Gastroesophageal sphincter (tissue), 4 donors: ENCODE measurements at regions not wholly inside any gene's neighbourhood (a gene's known extent, or its start where the extent isn't known, plus 50 kb on each side); places are given as distances from the start of the nearest gene placed in this dataset.

Experiments
- ATAC-seq: fragments of 150-250 bp; one replicate; pipeline ENCODE4 v1.9.1; 2016; ENCODE audit warnings: mild to moderate bottlenecking, moderate library complexity
- H3K27ac ChIP-seq, 4 donors: fragments of 200-600 bp; sonication (generic) in 3 of 4; 1 replicate in 3 of 4; 2 replicates in 1 of 4; pipeline ENCODE4 v1.5.1; 2016 to 2019
- H3K27me3 ChIP-seq: fragments of 200-600 bp; sonication (generic); one replicate; pipeline ENCODE4 v1.5.1; 2019
- H3K36me3 ChIP-seq, 2 donors: fragments of 200-600 bp; sonication (generic); one replicate each; pipeline ENCODE4 v1.5.1; 2019; ENCODE audit warnings: control low read depth in 1 of 2
- H3K4me1 ChIP-seq, 3 donors: fragments of 200-600 bp; sonication (generic); 1 replicate in 2 of 3; 2 replicates in 1 of 3; pipeline ENCODE4 v1.5.1; 2016 to 2019; ENCODE audit warnings: control low read depth in 2 of 3
- H3K4me3 ChIP-seq, 2 donors: fragments of 200-600 bp; sonication (generic); one replicate each; pipeline ENCODE4 v1.5.1; 2019; ENCODE audit warnings: mild to moderate bottlenecking in 1 of 2, moderate library complexity in 1 of 2
- H3K9me3 ChIP-seq, 3 donors: fragments of 200-600 bp; sonication (generic); one replicate each; pipeline ENCODE4 v1.5.1; 2017 to 2019; ENCODE audit warnings: control low read depth in 2 of 3
- EP300 ChIP-seq: sonication (generic); formaldehyde crosslinking; IDR thresholded peaks from one replicate; pipeline ENCODE4 v1.6.1; 2017; ENCODE audit warnings: antibody characterized with exemption, mild to moderate bottlenecking
- POLR2A ChIP-seq, 2 donors: fragments of 450-650 bp; IDR thresholded peaks; one replicate each; pipeline ENCODE4 v1.6.1; 2017; ENCODE audit warnings: antibody characterized with exemption in 2 of 2, mild to moderate bottlenecking in 2 of 2, moderate library complexity in 1 of 2
- POLR2AphosphoS5 ChIP-seq: sonication (generic); formaldehyde crosslinking; IDR thresholded peaks from one replicate; pipeline ENCODE4 v1.6.1; 2017; ENCODE audit warnings: antibody characterized with exemption
- WGBS, 2 donors: methylation state at CpG; one replicate each; pipeline ENCODE4 v1.1.5; 2018; ENCODE audit warnings: low coverage in 1 of 2; 5-methylcytosine and 5-hydroxymethylcytosine counted together
- TF ChIP-seq, protein P1 (sequence below), 4 experiments: fragments of 200-600 bp in 2 of 4; fragments of 450-650 bp in 2 of 4; sonication (generic) in 1 of 4; IDR thresholded peaks; one replicate each; pipeline ENCODE4 v1.5.1; 2017 to 2019; ENCODE audit warnings: antibody characterized with exemption in 4 of 4, mild to moderate bottlenecking in 2 of 4, moderate library complexity in 2 of 4

DNA sequence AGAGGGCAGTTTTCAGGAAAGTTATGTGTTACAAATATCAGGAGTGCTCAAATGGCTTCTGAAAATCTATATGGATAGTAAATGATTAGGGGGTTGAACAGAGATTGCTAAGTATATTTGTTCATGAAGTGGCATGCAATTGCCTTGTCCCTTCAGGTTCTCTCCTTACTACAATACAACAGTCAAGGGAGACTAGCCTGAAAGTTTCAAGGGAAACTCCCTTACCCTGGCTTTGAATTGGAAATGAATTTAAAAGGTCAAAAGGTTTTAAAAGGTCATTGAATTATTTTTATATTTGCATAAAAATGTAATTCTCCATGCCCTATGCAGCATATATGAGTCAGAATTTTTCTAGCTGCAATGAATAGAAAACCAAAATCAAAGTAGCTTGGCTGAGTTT lies 253.1 kb upstream of the SYT1 start:
- TF ChIP-seq POLR2A (IDR thresholded peaks at IDR 0.05) (no peak), EP300 (no peak), POLR2AphosphoS5 (no peak)
- TF ChIP-seq, protein P1, sequence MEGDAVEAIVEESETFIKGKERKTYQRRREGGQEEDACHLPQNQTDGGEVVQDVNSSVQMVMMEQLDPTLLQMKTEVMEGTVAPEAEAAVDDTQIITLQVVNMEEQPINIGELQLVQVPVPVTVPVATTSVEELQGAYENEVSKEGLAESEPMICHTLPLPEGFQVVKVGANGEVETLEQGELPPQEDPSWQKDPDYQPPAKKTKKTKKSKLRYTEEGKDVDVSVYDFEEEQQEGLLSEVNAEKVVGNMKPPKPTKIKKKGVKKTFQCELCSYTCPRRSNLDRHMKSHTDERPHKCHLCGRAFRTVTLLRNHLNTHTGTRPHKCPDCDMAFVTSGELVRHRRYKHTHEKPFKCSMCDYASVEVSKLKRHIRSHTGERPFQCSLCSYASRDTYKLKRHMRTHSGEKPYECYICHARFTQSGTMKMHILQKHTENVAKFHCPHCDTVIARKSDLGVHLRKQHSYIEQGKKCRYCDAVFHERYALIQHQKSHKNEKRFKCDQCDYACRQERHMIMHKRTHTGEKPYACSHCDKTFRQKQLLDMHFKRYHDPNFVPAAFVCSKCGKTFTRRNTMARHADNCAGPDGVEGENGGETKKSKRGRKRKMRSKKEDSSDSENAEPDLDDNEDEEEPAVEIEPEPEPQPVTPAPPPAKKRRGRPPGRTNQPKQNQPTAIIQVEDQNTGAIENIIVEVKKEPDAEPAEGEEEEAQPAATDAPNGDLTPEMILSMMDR (IDR thresholded peaks at IDR 0.05) = no peak
- Histone ChIP-seq H3K27ac (no peak overlapping the region), H3K36me3 (no peaks in the 10 kb centered on the region), H3K4me3 (no peak overlapping the region), H3K9me3 (peaks cover 0 to 7% (median 0%) of the 10 kb centered on the region in 3 donors), H3K27me3 (no peaks in the 10 kb centered on the region), H3K4me1 (no peaks in the 10 kb centered on the region)
- no peak for ATAC-seq

GRCh38 chr12:78612190-78612589 lies 252.4 kb upstream of the SYT1 start:
- no peaks in the 10 kb centered on the region for H3K27me3 ChIP-seq
- 73 to 93% methylated on average over 2 of the region's 2 CpGs for WGBS, 2 donors
- no peaks in the 10 kb centered on the region for H3K36me3 ChIP-seq
- peaks cover 0 to 7% (median 0%) of the 10 kb centered on the region in 3 donors for H3K9me3 ChIP-seq
- TF ChIP-seq POLR2AphosphoS5 = no peak
- TF ChIP-seq EP300 = no peak
- no peak for TF ChIP-seq POLR2A (IDR thresholded peaks at IDR 0.05)
- no peak for ATAC-seq
- H3K27ac ChIP-seq = no peak overlapping the region
- no peaks in the 10 kb centered on the region for H3K4me1 ChIP-seq
- H3K4me3 ChIP-seq = no peak overlapping the region

GRCh38 chr12:78617683-78618082 lies 246.9 kb upstream of the SYT1 start:
- WGBS, 2 donors = 73 to 92% methylated on average over 2 of the region's 2 CpGs
- H3K4me1 ChIP-seq = no peaks in the 10 kb centered on the region
- ATAC-seq = no peak
- H3K4me3 ChIP-seq = no peak overlapping the region
- no peak overlapping the region for H3K27ac ChIP-seq
- H3K27me3 ChIP-seq = no peaks in the 10 kb centered on the region
- H3K9me3 ChIP-seq = peaks cover 0 to 7% (median 0%) of the 10 kb centered on the region in 3 donors
- H3K36me3 ChIP-seq = no peaks in the 10 kb centered on the region
- TF ChIP-seq POLR2A (IDR thresholded peaks at IDR 0.05) (no peak), POLR2AphosphoS5 (no peak), EP300 (no peak)
- TF ChIP-seq, protein P1 (IDR thresholded peaks at IDR 0.05) = no peak

DNA sequence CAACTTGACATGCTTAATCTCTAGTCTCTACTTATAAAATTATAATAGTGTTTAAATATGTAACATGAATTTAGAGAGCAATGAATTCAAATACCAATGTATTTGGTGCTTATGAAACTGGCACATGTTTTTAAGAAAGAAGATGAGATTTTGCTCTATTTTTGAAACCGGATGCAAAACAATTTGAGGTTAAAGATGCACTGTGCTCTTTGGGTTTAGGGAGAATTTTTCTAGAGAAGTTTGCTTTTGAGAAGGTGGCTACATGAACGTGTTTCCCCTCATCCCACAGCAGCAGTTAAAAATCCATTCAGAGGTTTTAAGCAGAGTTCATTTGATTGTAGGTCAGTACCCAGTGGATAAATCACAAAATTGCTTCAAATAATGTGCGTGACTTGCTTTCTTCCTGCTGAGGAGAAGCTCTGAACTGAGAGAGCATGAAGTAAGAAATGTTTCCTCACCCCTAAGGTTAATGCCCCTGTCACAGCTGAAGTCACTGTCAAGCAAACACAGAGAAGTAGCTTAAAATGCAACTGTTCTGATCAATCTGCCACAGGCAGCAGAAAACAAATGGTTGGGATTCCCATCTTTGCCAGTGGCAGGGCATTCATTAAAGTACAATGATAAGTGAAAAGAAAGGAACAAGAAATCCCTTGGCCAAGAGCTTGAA lies 241.9 kb upstream of the SYT1 start:
- WGBS, 2 donors = 41 to 70% methylated on average over 3 of the region's 3 CpGs
- H3K36me3 ChIP-seq = no peaks in the 10 kb centered on the region
- no peaks in the 10 kb centered on the region for H3K4me1 ChIP-seq
- peaks cover 0 to 7% (median 0%) of the 10 kb centered on the region in 3 donors for H3K9me3 ChIP-seq
- H3K27ac ChIP-seq = no peak overlapping the region
- ATAC-seq = no peak
- no peaks in the 10 kb centered on the region for H3K27me3 ChIP-seq
- no peak overlapping the region for H3K4me3 ChIP-seq
- TF ChIP-seq EP300 (no peak), POLR2AphosphoS5 (no peak), POLR2A (IDR thresholded peaks at IDR 0.05) (no peak)
- TF ChIP-seq, protein P1 (IDR thresholded peaks at IDR 0.05) = no peak

DNA sequence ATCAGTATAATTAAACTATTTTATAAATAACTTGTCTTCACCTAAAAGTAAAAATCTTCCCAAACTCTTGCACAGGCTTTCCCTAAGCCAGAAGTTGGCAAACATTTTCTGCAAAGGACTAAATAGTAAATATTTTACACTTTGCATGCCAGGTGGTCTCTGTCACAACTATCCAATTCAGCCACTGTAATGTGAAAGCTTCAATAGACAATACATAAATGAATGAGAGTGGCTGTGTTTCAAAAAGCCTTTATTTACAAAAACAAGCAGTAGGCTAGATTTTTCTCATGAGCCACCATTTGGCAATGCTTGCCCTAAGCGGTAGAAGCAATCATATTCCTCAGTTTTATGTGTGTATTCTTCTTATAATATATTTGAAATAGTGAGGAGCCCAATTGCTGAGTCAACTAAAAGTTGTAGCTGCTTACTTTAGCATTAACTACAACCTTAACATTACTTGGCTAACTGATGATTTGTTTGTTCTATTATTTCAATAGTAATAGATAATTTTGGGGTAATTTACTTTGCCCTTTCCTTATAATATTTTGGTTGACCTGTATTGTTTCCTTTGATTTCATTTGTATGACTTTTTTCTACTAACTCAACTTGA lies 236.0 kb upstream of the SYT1 start:
- TF ChIP-seq EP300 = no peak
- TF ChIP-seq POLR2A (IDR thresholded peaks at IDR 0.05) = no peak
- TF ChIP-seq POLR2AphosphoS5 = no peak
- TF ChIP-seq, protein P1 (IDR thresholded peaks at IDR 0.05) = no peak
- Histone ChIP-seq H3K36me3 (no peaks in the 10 kb centered on the region), H3K27me3 (no peaks in the 10 kb centered on the region), H3K9me3 (peaks cover 0 to 8% (median 0%) of the 10 kb centered on the region in 3 donors), H3K4me3 (no peak overlapping the region), H3K27ac (no peak overlapping the region), H3K4me1 (no peaks in the 10 kb centered on the region)
- ATAC-seq = no peak
- 53 to 64% methylated on average over 1 of the region's 1 CpG for WGBS, 2 donors
